ENCODE measurements at regions not wholly inside any gene's neighbourhood (a gene's known extent, or its start where the extent isn't known, plus 50 kb on each side); places are given as distances from the start of the nearest gene placed in this dataset.

- peaks cover 2% of the 10 kb centered on the region for H3K9me3 ChIP-seq (ENCODE audit: control insufficient read depth, low read length)
- intact Hi-C loops (cut with DNase I) = no loop called here
Measured at GRCh38 chr10:58451193-58451889, 61.3 kb upstream of the BICC1 start.

GRCh38 chr10:58453105-58453504 lies 59.6 kb upstream of the BICC1 start:
- no peak overlapping the region for H3K27ac ChIP-seq (ENCODE audit: low read depth in 1 of 2, low read length in 2 of 2)
- intact Hi-C loops (cut with DNase I) = no loop called here
- 38 to 46% methylated on average over 3 of the region's 3 CpGs for WGBS, 2 donors
- peaks cover 2% of the 10 kb centered on the region for H3K9me3 ChIP-seq (ENCODE audit: control insufficient read depth, low read length)
- H3K27me3 ChIP-seq (ENCODE audit: control insufficient read depth in 1 of 2, insufficient read depth in 2 of 2, low read length in 1 of 2) = no peaks in the 10 kb centered on the region
- H3K4me1 ChIP-seq (ENCODE audit: control insufficient read depth in 1 of 2, insufficient read depth in 2 of 2, low read length in 2 of 2) = no peaks in the 10 kb centered on the region
- ATAC-seq (ENCODE audit: low FRiP score) = no peak
- H3K4me3 ChIP-seq (ENCODE audit: low read length in 2 of 2) = no peak overlapping the region
- no peak for DNase-seq
- no peaks in the 10 kb centered on the region for H3K36me3 ChIP-seq (ENCODE audit: control insufficient read depth in 1 of 2, insufficient read depth in 2 of 2, low read length in 1 of 2)

More at GRCh38 chr10:58451193-58451889, 61.3 kb upstream of the BICC1 start:
- ATAC-seq (ENCODE audit: low FRiP score) (no peak), DNase-seq (no peak)
- H3K36me3 ChIP-seq (ENCODE audit: control insufficient read depth in 1 of 2, insufficient read depth in 2 of 2, low read length in 1 of 2) = no peaks in the 10 kb centered on the region
- H3K27me3 ChIP-seq (ENCODE audit: control insufficient read depth in 1 of 2, insufficient read depth in 2 of 2, low read length in 1 of 2) = no peaks in the 10 kb centered on the region
- H3K4me3 ChIP-seq (ENCODE audit: low read length in 2 of 2) = no peak overlapping the region
- no peak overlapping the region for H3K27ac ChIP-seq (ENCODE audit: low read depth in 1 of 2, low read length in 2 of 2)
- H3K4me1 ChIP-seq (ENCODE audit: control insufficient read depth in 1 of 2, insufficient read depth in 2 of 2, low read length in 2 of 2) = no peaks in the 10 kb centered on the region
- WGBS, 2 donors = 6 to 9% methylated on average over 2 of the region's 2 CpGs

GRCh38 chr10:58456179-58456578 lies 56.5 kb upstream of the BICC1 start:
- Histone ChIP-seq H3K36me3 (ENCODE audit: control insufficient read depth in 1 of 2, insufficient read depth in 2 of 2, low read length in 1 of 2) (no peaks in the 10 kb centered on the region), H3K4me1 (ENCODE audit: control insufficient read depth in 1 of 2, insufficient read depth in 2 of 2, low read length in 2 of 2) (no peaks in the 10 kb centered on the region), H3K27me3 (ENCODE audit: control insufficient read depth in 1 of 2, insufficient read depth in 2 of 2, low read length in 1 of 2) (no peaks in the 10 kb centered on the region), H3K27ac (ENCODE audit: low read depth in 1 of 2, low read length in 2 of 2) (no peak overlapping the region), H3K9me3 (ENCODE audit: control insufficient read depth, low read length) (no peaks in the 10 kb centered on the region), H3K4me3 (ENCODE audit: low read length in 2 of 2) (no peak overlapping the region)
- ATAC-seq (ENCODE audit: low FRiP score) (no peak), DNase-seq (no peak)
- 95 to 96% methylated on average over 2 of the region's 2 CpGs for WGBS, 2 donors
- intact Hi-C loops (cut with DNase I) = no loop called here

GRCh38 chr10:58457761-58458616 lies 54.7 kb upstream of the BICC1 start:
- H3K9me3 ChIP-seq (ENCODE audit: control insufficient read depth, low read length) = no peaks in the 10 kb centered on the region
- WGBS, 2 donors = 17% methylated on average over 3 of the region's 3 CpGs
- intact Hi-C loops (cut with DNase I) = no loop called here
- no peaks in the 10 kb centered on the region for H3K4me1 ChIP-seq (ENCODE audit: control insufficient read depth in 1 of 2, insufficient read depth in 2 of 2, low read length in 2 of 2)
- H3K36me3 ChIP-seq (ENCODE audit: control insufficient read depth in 1 of 2, insufficient read depth in 2 of 2, low read length in 1 of 2) = no peaks in the 10 kb centered on the region
- peak overlapping the region in 1 of 2 donors; percentile 36 for H3K27ac ChIP-seq (ENCODE audit: low read depth in 1 of 2, low read length in 2 of 2)
- peak; percentile 72 for ATAC-seq (ENCODE audit: low FRiP score)
- H3K4me3 ChIP-seq (ENCODE audit: low read length in 2 of 2) = no peak overlapping the region
- no peaks in the 10 kb centered on the region for H3K27me3 ChIP-seq (ENCODE audit: control insufficient read depth in 1 of 2, insufficient read depth in 2 of 2, low read length in 1 of 2)
- DNase-seq = peak in 1 of 2 donors; percentile 62

- no peaks in the 10 kb centered on the region for H3K27me3 ChIP-seq (ENCODE audit: control insufficient read depth in 1 of 2, insufficient read depth in 2 of 2, low read length in 1 of 2)
- intact Hi-C loops (cut with DNase I) = no loop called here
- no peaks in the 10 kb centered on the region for H3K9me3 ChIP-seq (ENCODE audit: control insufficient read depth, low read length)
- ATAC-seq (ENCODE audit: low FRiP score) (no peak), DNase-seq (no peak)
- H3K27ac ChIP-seq (ENCODE audit: low read depth in 1 of 2, low read length in 2 of 2) = no peak overlapping the region
- no peaks in the 10 kb centered on the region for H3K4me1 ChIP-seq (ENCODE audit: control insufficient read depth in 1 of 2, insufficient read depth in 2 of 2, low read length in 2 of 2)
- no peaks in the 10 kb centered on the region for H3K36me3 ChIP-seq (ENCODE audit: control insufficient read depth in 1 of 2, insufficient read depth in 2 of 2, low read length in 1 of 2)
- WGBS, 2 donors = 92 to 93% methylated on average over 4 of the region's 4 CpGs
- H3K4me3 ChIP-seq (ENCODE audit: low read length in 2 of 2) = no peak overlapping the region
Measured at GRCh38 chr10:58459069-58459468, 53.6 kb upstream of the BICC1 start.

GRCh38 chr10:58460157-58460556 lies 52.5 kb upstream of the BICC1 start:
- intact Hi-C loops (cut with DNase I) = no loop called here
- 99 to 100% methylated on average over 1 of the region's 1 CpG for WGBS, 2 donors

GRCh38 chr10:58462863-58463507 lies 49.7 kb upstream of the BICC1 start:
- Histone ChIP-seq H3K4me3 (ENCODE audit: low read length in 2 of 2) (no peak overlapping the region), H3K36me3 (ENCODE audit: control insufficient read depth in 1 of 2, insufficient read depth in 2 of 2, low read length in 1 of 2) (no peaks in the 10 kb centered on the region), H3K9me3 (ENCODE audit: control insufficient read depth, low read length) (no peaks in the 10 kb centered on the region), H3K27me3 (ENCODE audit: control insufficient read depth in 1 of 2, insufficient read depth in 2 of 2, low read length in 1 of 2) (no peaks in the 10 kb centered on the region), H3K27ac (ENCODE audit: low read depth in 1 of 2, low read length in 2 of 2) (no peak overlapping the region), H3K4me1 (ENCODE audit: control insufficient read depth in 1 of 2, insufficient read depth in 2 of 2, low read length in 2 of 2) (no peaks in the 10 kb centered on the region)
- ATAC-seq (ENCODE audit: low FRiP score) (no peak), DNase-seq (no peak)
- WGBS, 2 donors = 78 to 83% methylated on average over 3 of the region's 3 CpGs
- intact Hi-C loops (cut with DNase I) = no loop called here

More at GRCh38 chr10:58460157-58460556, 52.5 kb upstream of the BICC1 start:
- H3K4me1 ChIP-seq (ENCODE audit: control insufficient read depth in 1 of 2, insufficient read depth in 2 of 2, low read length in 2 of 2) = no peaks in the 10 kb centered on the region
- no peaks in the 10 kb centered on the region for H3K36me3 ChIP-seq (ENCODE audit: control insufficient read depth in 1 of 2, insufficient read depth in 2 of 2, low read length in 1 of 2)
- no peak overlapping the region for H3K4me3 ChIP-seq (ENCODE audit: low read length in 2 of 2)
- DNase-seq (no peak), ATAC-seq (ENCODE audit: low FRiP score) (no peak)
- H3K27ac ChIP-seq (ENCODE audit: low read depth in 1 of 2, low read length in 2 of 2) = no peak overlapping the region
- no peaks in the 10 kb centered on the region for H3K9me3 ChIP-seq (ENCODE audit: control insufficient read depth, low read length)
- no peaks in the 10 kb centered on the region for H3K27me3 ChIP-seq (ENCODE audit: control insufficient read depth in 1 of 2, insufficient read depth in 2 of 2, low read length in 1 of 2)

Data from aorta (tissue), 5 donors.